ENCODE measurements at regions not wholly inside any gene's neighbourhood (a gene's known extent, or its start where the extent isn't known, plus 50 kb on each side); places are given as distances from the start of the nearest gene placed in this dataset.
"Not testable (repeated sequence)": the region's sequence is repeated elsewhere in the genome, so short reads cannot be mapped to it uniquely, and the experiment has no call there.

- no peak for DNase-seq
Measured at GRCh38 chr10:30560326-30560725, 69.2 kb downstream of the LYZL2 start.

- no peak for DNase-seq
Measured at GRCh38 chr10:30559180-30559579, 70.4 kb downstream of the LYZL2 start.

GRCh38 chr10:30558411-30558810 lies 71.1 kb downstream of the LYZL2 start:
- DNase-seq, result no peak

- no peak for DNase-seq
Measured at GRCh38 chr10:30557884-30558283, 71.7 kb downstream of the LYZL2 start.

GRCh38 chr10:30556189-30556588 lies 73.4 kb downstream of the LYZL2 start:
- no peak for DNase-seq

- no peak for DNase-seq
Measured at GRCh38 chr10:30555465-30555864, 74.1 kb downstream of the LYZL2 start.

GRCh38 chr10:30554440-30554825 lies 75.1 kb downstream of the LYZL2 start:
- DNase-seq, result no peak

- no peak for DNase-seq
Measured at GRCh38 chr10:30553626-30554439, 75.7 kb downstream of the LYZL2 start.

GRCh38 chr10:30553018-30553625 lies 76.4 kb downstream of the LYZL2 start:
- no peak for DNase-seq

- DNase-seq, result no peak
Measured at GRCh38 chr10:30550967-30551815, 78.4 kb downstream of the LYZL2 start.

- DNase-seq, result not testable (repeated sequence)
Measured at GRCh38 chr10:30549134-30549687, 80.3 kb downstream of the LYZL2 start.

- no peak for DNase-seq
Measured at GRCh38 chr10:30546511-30546910, 83.0 kb downstream of the LYZL2 start.

- DNase-seq, result no peak
Measured at GRCh38 chr10:30542895-30543288, 86.7 kb downstream of the LYZL2 start.

GRCh38 chr10:30542001-30542894 lies 87.3 kb downstream of the LYZL2 start:
- no peak for DNase-seq

- no peak for DNase-seq
Measured at GRCh38 chr10:30540276-30540675, 89.3 kb downstream of the LYZL2 start.

GRCh38 chr10:30538086-30538485 lies 91.5 kb downstream of the LYZL2 start:
- no peak for DNase-seq

- DNase-seq, result no peak
Measured at GRCh38 chr10:30537586-30537985, 92.0 kb downstream of the LYZL2 start.

- DNase-seq, result not testable (repeated sequence)
Measured at GRCh38 chr10:30537158-30537557, 92.4 kb downstream of the LYZL2 start.

GRCh38 chr10:30536578-30536977 lies 93.0 kb downstream of the LYZL2 start:
- no peak for DNase-seq

- DNase-seq, result no peak
Measured at GRCh38 chr10:30535677-30536076, 93.9 kb downstream of the LYZL2 start.

GRCh38 chr10:30534465-30535144 lies 94.9 kb downstream of the LYZL2 start:
- DNase-seq, result no peak

All from activated gamma-delta T cell (primary cell).